BLaER1 (cell line): ENCODE measurements at regions not wholly inside any gene's neighbourhood (a gene's known extent, or its start where the extent isn't known, plus 50 kb on each side); places are given as distances from the start of the nearest gene placed in this dataset.

Experiments used
- H3K27ac ChIP-seq: shearing (Covaris generic); formaldehyde crosslinking; 2 replicates; pipeline ENCODE4 v1.8.1; 2022
- H3K27me3 ChIP-seq: shearing (Covaris generic); formaldehyde crosslinking; 2 replicates; pipeline ENCODE4 v1.8.1; 2022
- H3K36me3 ChIP-seq: shearing (Covaris generic); formaldehyde crosslinking; 2 replicates; pipeline ENCODE4 v1.8.1; 2022
- H3K4me1 ChIP-seq: shearing (Covaris generic); formaldehyde crosslinking; 2 replicates; pipeline ENCODE4 v1.8.1; 2022
- H3K4me2 ChIP-seq: shearing (Covaris generic); formaldehyde crosslinking; 2 replicates; pipeline ENCODE4 v1.8.1; 2022
- H3K4me3 ChIP-seq: shearing (Covaris generic); formaldehyde crosslinking; 2 replicates; pipeline ENCODE4 v1.8.1; 2022
- H3K9ac ChIP-seq: shearing (Covaris generic); formaldehyde crosslinking; 2 replicates; pipeline ENCODE4 v1.8.1; 2022
- H3K9me3 ChIP-seq: shearing (Covaris generic); formaldehyde crosslinking; 2 replicates; pipeline ENCODE4 v1.8.1; 2022
- H4K20me1 ChIP-seq: shearing (Covaris generic); formaldehyde crosslinking; 2 replicates; pipeline ENCODE4 v1.8.1; 2022
- Cebpa-rat ChIP-seq: shearing (Covaris generic); IDR thresholded peaks from 2 replicates; pipeline ENCODE4 v1.8.1; 2022

GRCh38 chr12:58761308-58761707 is 159.0 kb downstream of the LRIG3 start:
- H3K27me3 ChIP-seq: no peaks in the 10 kb centered on the region
- TF ChIP-seq Cebpa-rat: no peak
- no peak overlapping the region for H3K4me3 ChIP-seq
- H3K27ac ChIP-seq: no peak overlapping the region
- no peak overlapping the region for H3K4me2 ChIP-seq
- H4K20me1 ChIP-seq: no peaks in the 10 kb centered on the region
- no peaks in the 10 kb centered on the region for H3K36me3 ChIP-seq
- H3K9ac ChIP-seq: no peak overlapping the region
- H3K4me1 ChIP-seq: peaks cover 25% of the 10 kb centered on the region
- no peaks in the 10 kb centered on the region for H3K9me3 ChIP-seq

GRCh38 chr12:58764100-58764953 is 156.0 kb downstream of the LRIG3 start:
- no peak overlapping the region for H3K4me3 ChIP-seq
- no peaks in the 10 kb centered on the region for H4K20me1 ChIP-seq
- H3K4me1 ChIP-seq: peaks cover 9% of the 10 kb centered on the region
- peak overlapping the region; percentile 21; the same call in 1 of the 2 replicates for H3K4me2 ChIP-seq
- H3K9me3 ChIP-seq: no peaks in the 10 kb centered on the region
- H3K27ac ChIP-seq: no peak overlapping the region
- TF ChIP-seq Cebpa-rat: no peak
- H3K36me3 ChIP-seq: no peaks in the 10 kb centered on the region
- no peak overlapping the region for H3K9ac ChIP-seq
- H3K27me3 ChIP-seq: no peaks in the 10 kb centered on the region

- no peaks in the 10 kb centered on the region for H3K27me3 ChIP-seq
- no peak overlapping the region for H3K27ac ChIP-seq
- H3K36me3 ChIP-seq: no peaks in the 10 kb centered on the region
- H3K9ac ChIP-seq: no peak overlapping the region
- H3K4me1 ChIP-seq: peaks cover 9% of the 10 kb centered on the region
- no peaks in the 10 kb centered on the region for H3K9me3 ChIP-seq
- no peak for TF ChIP-seq Cebpa-rat
- no peaks in the 10 kb centered on the region for H4K20me1 ChIP-seq
- 0 out of 2 replicates have a peak overlapping the region, but pooled peaks have one; percentile 21 for H3K4me2 ChIP-seq
- no peak overlapping the region for H3K4me3 ChIP-seq
Observed at GRCh38 chr12:58765076-58765475, 155.2 kb downstream of the LRIG3 start.

GRCh38 chr12:58765653-58766512 is 154.4 kb downstream of the LRIG3 start:
- Histone ChIP-seq H3K27ac (no peak overlapping the region), H3K4me1 (peaks cover 9% of the 10 kb centered on the region), H3K27me3 (no peaks in the 10 kb centered on the region), H3K9me3 (no peaks in the 10 kb centered on the region), H3K4me2 (no peak overlapping the region), H4K20me1 (no peaks in the 10 kb centered on the region), H3K4me3 (no peak overlapping the region), H3K9ac (no peak overlapping the region), H3K36me3 (no peaks in the 10 kb centered on the region)
- no peak for TF ChIP-seq Cebpa-rat

GRCh38 chr12:58766513-58766870 is 153.8 kb downstream of the LRIG3 start:
- H3K4me2 ChIP-seq: no peak overlapping the region
- no peak overlapping the region for H3K9ac ChIP-seq
- H3K27me3 ChIP-seq: no peaks in the 10 kb centered on the region
- peaks cover 9% of the 10 kb centered on the region for H3K4me1 ChIP-seq
- no peak overlapping the region for H3K27ac ChIP-seq
- no peaks in the 10 kb centered on the region for H3K9me3 ChIP-seq
- no peak overlapping the region for H3K4me3 ChIP-seq
- no peak for TF ChIP-seq Cebpa-rat
- H4K20me1 ChIP-seq: no peaks in the 10 kb centered on the region
- no peaks in the 10 kb centered on the region for H3K36me3 ChIP-seq

- no peak overlapping the region for H3K4me3 ChIP-seq
- H3K27me3 ChIP-seq: no peaks in the 10 kb centered on the region
- no peaks in the 10 kb centered on the region for H4K20me1 ChIP-seq
- no peak for TF ChIP-seq Cebpa-rat
- H3K36me3 ChIP-seq: no peaks in the 10 kb centered on the region
- no peak overlapping the region for H3K27ac ChIP-seq
- H3K9ac ChIP-seq: no peak overlapping the region
- no peaks in the 10 kb centered on the region for H3K9me3 ChIP-seq
- H3K4me2 ChIP-seq: no peak overlapping the region
- peaks cover 9% of the 10 kb centered on the region for H3K4me1 ChIP-seq
Observed at GRCh38 chr12:58767496-58767895, 152.8 kb downstream of the LRIG3 start.

- Histone ChIP-seq H3K9ac (no peak overlapping the region), H3K27me3 (no peaks in the 10 kb centered on the region), H3K4me3 (no peak overlapping the region), H3K36me3 (no peaks in the 10 kb centered on the region), H3K27ac (no peak overlapping the region), H4K20me1 (no peaks in the 10 kb centered on the region), H3K4me2 (no peak overlapping the region), H3K4me1 (no peaks in the 10 kb centered on the region), H3K9me3 (no peaks in the 10 kb centered on the region)
- TF ChIP-seq Cebpa-rat: no peak
Observed at GRCh38 chr12:58773986-58774385, 146.3 kb downstream of the LRIG3 start.

- Histone ChIP-seq H3K27ac (no peak overlapping the region), H3K4me1 (no peaks in the 10 kb centered on the region), H3K9ac (no peak overlapping the region), H3K4me3 (no peak overlapping the region), H3K36me3 (no peaks in the 10 kb centered on the region), H4K20me1 (no peaks in the 10 kb centered on the region), H3K9me3 (no peaks in the 10 kb centered on the region), H3K27me3 (no peaks in the 10 kb centered on the region), H3K4me2 (no peak overlapping the region)
- no peak for TF ChIP-seq Cebpa-rat
Observed at GRCh38 chr12:58774731-58775130, 145.6 kb downstream of the LRIG3 start.

GRCh38 chr12:58775396-58775795 is 144.9 kb downstream of the LRIG3 start:
- no peak overlapping the region for H3K4me2 ChIP-seq
- H3K4me3 ChIP-seq: no peak overlapping the region
- H4K20me1 ChIP-seq: no peaks in the 10 kb centered on the region
- H3K4me1 ChIP-seq: no peaks in the 10 kb centered on the region
- no peak overlapping the region for H3K27ac ChIP-seq
- no peaks in the 10 kb centered on the region for H3K27me3 ChIP-seq
- TF ChIP-seq Cebpa-rat: no peak
- no peaks in the 10 kb centered on the region for H3K36me3 ChIP-seq
- H3K9me3 ChIP-seq: no peaks in the 10 kb centered on the region
- no peak overlapping the region for H3K9ac ChIP-seq

- Histone ChIP-seq H3K27me3 (no peaks in the 10 kb centered on the region), H4K20me1 (no peaks in the 10 kb centered on the region), H3K9ac (no peak overlapping the region), H3K9me3 (no peaks in the 10 kb centered on the region), H3K4me1 (no peaks in the 10 kb centered on the region), H3K4me3 (no peak overlapping the region), H3K4me2 (no peak overlapping the region), H3K27ac (no peak overlapping the region), H3K36me3 (no peaks in the 10 kb centered on the region)
- no peak for TF ChIP-seq Cebpa-rat
Observed at GRCh38 chr12:58776144-58776543, 144.2 kb downstream of the LRIG3 start.
